ENCODE measurements at regions not wholly inside any gene's neighbourhood (a gene's known extent, or its start where the extent isn't known, plus 50 kb on each side); places are given as distances from the start of the nearest gene placed in this dataset.

- TF ChIP-seq, protein P1, sequence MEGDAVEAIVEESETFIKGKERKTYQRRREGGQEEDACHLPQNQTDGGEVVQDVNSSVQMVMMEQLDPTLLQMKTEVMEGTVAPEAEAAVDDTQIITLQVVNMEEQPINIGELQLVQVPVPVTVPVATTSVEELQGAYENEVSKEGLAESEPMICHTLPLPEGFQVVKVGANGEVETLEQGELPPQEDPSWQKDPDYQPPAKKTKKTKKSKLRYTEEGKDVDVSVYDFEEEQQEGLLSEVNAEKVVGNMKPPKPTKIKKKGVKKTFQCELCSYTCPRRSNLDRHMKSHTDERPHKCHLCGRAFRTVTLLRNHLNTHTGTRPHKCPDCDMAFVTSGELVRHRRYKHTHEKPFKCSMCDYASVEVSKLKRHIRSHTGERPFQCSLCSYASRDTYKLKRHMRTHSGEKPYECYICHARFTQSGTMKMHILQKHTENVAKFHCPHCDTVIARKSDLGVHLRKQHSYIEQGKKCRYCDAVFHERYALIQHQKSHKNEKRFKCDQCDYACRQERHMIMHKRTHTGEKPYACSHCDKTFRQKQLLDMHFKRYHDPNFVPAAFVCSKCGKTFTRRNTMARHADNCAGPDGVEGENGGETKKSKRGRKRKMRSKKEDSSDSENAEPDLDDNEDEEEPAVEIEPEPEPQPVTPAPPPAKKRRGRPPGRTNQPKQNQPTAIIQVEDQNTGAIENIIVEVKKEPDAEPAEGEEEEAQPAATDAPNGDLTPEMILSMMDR (IDR thresholded peaks at IDR 0.05), result no peak
- TF ChIP-seq POLR2A (IDR thresholded peaks at IDR 0.05), result no peak
Measured at GRCh38 chr17:17421346-17422216, 55.2 kb upstream of the MED9 start.
